ENCODE measurements at regions not wholly inside any gene's neighbourhood (a gene's known extent, or its start where the extent isn't known, plus 50 kb on each side); places are given as distances from the start of the nearest gene placed in this dataset.

GRCh38 chr4:182018691-182019090 is 224.5 kb upstream of the TENM3 start:
- TF ChIP-seq POLR2A (IDR thresholded peaks at IDR 0.05): no peak
- Histone ChIP-seq H3K4me3 (no peak overlapping the region), H3K27me3 (no peaks in the 10 kb centered on the region), H3K27ac (no peak overlapping the region), H3K4me1 (no peaks in the 10 kb centered on the region), H3K36me3 (no peaks in the 10 kb centered on the region), H3K9me3 (no peaks in the 10 kb centered on the region)
- no peak for DNase-seq (ENCODE audit: low spot score in 2 of 2)
- 92% methylated on average over 2 of the region's 2 CpGs for WGBS

- Histone ChIP-seq H3K27me3 (no peaks in the 10 kb centered on the region), H3K4me1 (no peaks in the 10 kb centered on the region), H3K27ac (no peak overlapping the region), H3K9me3 (no peaks in the 10 kb centered on the region), H3K36me3 (no peaks in the 10 kb centered on the region), H3K4me3 (no peak overlapping the region)
- TF ChIP-seq CTCF (IDR thresholded peaks at IDR 0.05) (no peak), EP300 (IDR thresholded peaks at IDR 0.05) (no peak), POLR2A (IDR thresholded peaks at IDR 0.05) (no peak), POLR2AphosphoS5 (IDR thresholded peaks at IDR 0.05) (no peak)
- 79% methylated on average over 5 of the region's 5 CpGs for WGBS
- no peak for DNase-seq (ENCODE audit: low spot score in 2 of 2)
Measured at GRCh38 chr4:182019148-182019652, 224.0 kb upstream of the TENM3 start.

GRCh38 chr4:182022909-182023308 is 220.3 kb upstream of the TENM3 start:
- 43% methylated on average over 5 of the region's 5 CpGs for WGBS
- no peaks in the 10 kb centered on the region for H3K27me3 ChIP-seq
- no peak for DNase-seq (ENCODE audit: low spot score in 2 of 2)

GRCh38 chr4:182023469-182023868 is 219.7 kb upstream of the TENM3 start:
- Histone ChIP-seq H3K36me3 (no peaks in the 10 kb centered on the region), H3K27ac (no peak overlapping the region), H3K27me3 (no peaks in the 10 kb centered on the region), H3K9me3 (peaks cover 4% of the 10 kb centered on the region), H3K4me3 (no peak overlapping the region), H3K4me1 (no peaks in the 10 kb centered on the region)
- 45% methylated on average over 3 of the region's 3 CpGs for WGBS
- TF ChIP-seq EP300 (IDR thresholded peaks at IDR 0.05) (no peak), POLR2A (IDR thresholded peaks at IDR 0.05) (no peak), CTCF (IDR thresholded peaks at IDR 0.05) (no peak), POLR2AphosphoS5 (IDR thresholded peaks at IDR 0.05) (no peak)
- DNase-seq (ENCODE audit: low spot score in 2 of 2): no peak

More at GRCh38 chr4:182022909-182023308, 220.3 kb upstream of the TENM3 start:
- TF ChIP-seq POLR2AphosphoS5 (IDR thresholded peaks at IDR 0.05) (no peak), CTCF (IDR thresholded peaks at IDR 0.05) (no peak), POLR2A (IDR thresholded peaks at IDR 0.05) (no peak), EP300 (IDR thresholded peaks at IDR 0.05) (no peak)
- Histone ChIP-seq H3K9me3 (peaks cover 4% of the 10 kb centered on the region), H3K4me3 (no peak overlapping the region), H3K27ac (no peak overlapping the region), H3K4me1 (no peaks in the 10 kb centered on the region), H3K36me3 (no peaks in the 10 kb centered on the region)

- Histone ChIP-seq H3K4me1 (no peaks in the 10 kb centered on the region), H3K9me3 (no peaks in the 10 kb centered on the region), H3K4me3 (no peak overlapping the region), H3K36me3 (no peaks in the 10 kb centered on the region), H3K27ac (no peak overlapping the region), H3K27me3 (no peaks in the 10 kb centered on the region)
- WGBS: 43% methylated on average over 8 of the region's 8 CpGs
- TF ChIP-seq POLR2AphosphoS5 (IDR thresholded peaks at IDR 0.05) (no peak), POLR2A (IDR thresholded peaks at IDR 0.05) (no peak), CTCF (IDR thresholded peaks at IDR 0.05) (no peak), EP300 (IDR thresholded peaks at IDR 0.05) (no peak)
- no peak for DNase-seq (ENCODE audit: low spot score in 2 of 2)
Measured at GRCh38 chr4:182042945-182043344, 200.3 kb upstream of the TENM3 start.

GRCh38 chr4:182048871-182049270 is 194.3 kb upstream of the TENM3 start:
- no peak for DNase-seq (ENCODE audit: low spot score in 2 of 2)

More at GRCh38 chr4:182048871-182049270, 194.3 kb upstream of the TENM3 start:
- Histone ChIP-seq H3K4me1 (no peaks in the 10 kb centered on the region), H3K4me3 (no peak overlapping the region), H3K36me3 (no peaks in the 10 kb centered on the region), H3K27me3 (no peaks in the 10 kb centered on the region), H3K9me3 (no peaks in the 10 kb centered on the region), H3K27ac (no peak overlapping the region)
- 87% methylated on average over 1 of the region's 1 CpG for WGBS
- TF ChIP-seq POLR2AphosphoS5 (IDR thresholded peaks at IDR 0.05) (no peak), POLR2A (IDR thresholded peaks at IDR 0.05) (no peak), EP300 (IDR thresholded peaks at IDR 0.05) (no peak), CTCF (IDR thresholded peaks at IDR 0.05) (no peak)
